RPMI8226 (cell line): ENCODE measurements at regions not wholly inside any gene's neighbourhood (a gene's known extent, or its start where the extent isn't known, plus 50 kb on each side); places are given as distances from the start of the nearest gene placed in this dataset.
"Not testable (repeated sequence)": the region's sequence is repeated elsewhere in the genome, so short reads cannot be mapped to it uniquely, and the experiment has no call there.

Experiments
- DNase-seq: peaks from one replicate; pipeline ENCODE4 v3.0.0-alpha.2; 2015

DNA sequence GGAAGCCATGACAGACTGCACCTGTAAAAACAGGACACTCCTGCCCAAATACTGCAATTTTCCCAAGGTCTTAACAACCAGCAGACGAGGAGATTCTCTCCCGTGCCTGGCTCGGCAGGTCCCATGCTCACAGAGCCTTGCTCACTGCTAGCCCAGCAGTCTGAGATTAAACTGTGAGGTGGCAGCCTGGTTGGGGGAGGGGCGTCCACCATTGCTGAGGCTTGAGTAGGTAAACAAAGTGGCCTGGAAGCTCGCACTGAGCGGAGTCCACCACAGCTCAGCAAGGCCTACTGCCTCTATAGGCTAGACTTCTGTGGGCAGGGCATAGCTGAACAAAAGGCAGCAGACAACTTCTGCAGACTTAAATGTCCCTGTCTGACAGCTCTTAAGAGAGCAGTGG is 80.3 kb downstream of the ANXA5 start:
- DNase-seq: not testable (repeated sequence)

DNA sequence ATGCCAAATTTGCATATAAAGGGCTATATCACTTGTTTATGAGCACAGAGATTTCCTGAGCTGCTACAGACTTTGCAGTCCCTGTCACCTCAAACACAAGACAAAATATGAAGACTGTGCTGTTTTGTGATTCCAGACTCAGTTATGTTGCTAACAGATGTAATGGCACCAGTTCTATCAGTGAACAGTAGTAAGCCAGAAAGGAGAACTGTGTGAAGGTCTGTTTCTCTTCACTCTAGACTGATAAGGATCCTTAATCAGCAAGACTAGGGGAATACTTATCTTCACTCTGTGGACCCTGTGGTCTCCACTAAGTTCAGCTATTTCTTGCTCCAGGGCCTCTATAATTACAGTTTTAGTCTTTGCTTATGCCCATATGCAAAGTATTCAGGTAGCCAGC is 82.7 kb downstream of the ANXA5 start:
- DNase-seq: no peak

DNA sequence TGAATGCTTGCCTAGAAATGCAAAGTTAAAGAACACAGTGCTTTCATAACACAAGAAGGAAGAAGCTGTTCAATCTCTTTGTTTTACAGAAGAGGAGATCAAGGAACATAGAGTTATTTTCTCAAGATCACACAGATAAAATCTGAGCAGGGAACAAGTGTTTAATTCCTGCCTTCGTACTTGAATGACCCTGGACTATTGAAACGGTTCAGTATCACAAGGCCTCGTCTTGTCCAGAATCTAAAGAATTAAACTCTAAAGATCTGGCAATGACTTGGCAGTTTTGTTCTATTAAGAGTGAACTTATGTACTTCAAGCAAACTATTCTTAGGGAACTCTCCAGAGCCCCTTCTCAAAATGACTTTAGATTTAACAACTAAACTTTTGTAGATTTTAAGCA is 97.7 kb downstream of the ANXA5 start:
- DNase-seq: no peak

DNA sequence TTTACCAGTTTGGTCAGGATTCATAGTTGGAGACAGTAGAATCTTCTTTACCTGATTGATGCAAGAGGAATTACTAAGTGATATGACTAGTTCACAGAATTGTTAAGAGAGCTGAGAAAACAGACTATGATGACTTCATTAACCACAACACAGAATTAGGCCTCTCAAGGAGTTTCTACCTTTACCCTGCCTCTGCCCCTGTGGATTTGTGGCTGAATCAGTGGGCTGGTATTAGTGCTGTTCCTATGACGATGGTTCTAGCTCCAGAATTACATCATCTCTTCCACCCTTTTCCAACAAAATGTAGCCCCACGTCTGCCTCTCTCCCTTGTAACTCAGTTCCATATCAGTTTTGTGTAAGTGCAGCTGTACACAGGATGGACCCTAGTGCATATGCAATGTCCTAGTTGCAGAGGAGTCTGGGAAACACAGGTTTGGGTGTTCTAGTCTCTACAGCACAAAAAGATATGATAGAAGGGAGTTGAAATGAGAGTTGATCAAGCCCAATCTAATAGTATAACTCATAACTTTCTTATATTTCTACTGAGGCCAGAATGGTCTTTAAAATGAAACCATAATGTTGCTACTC is 99.3 kb downstream of the ANXA5 start:
- DNase-seq: no peak

DNA sequence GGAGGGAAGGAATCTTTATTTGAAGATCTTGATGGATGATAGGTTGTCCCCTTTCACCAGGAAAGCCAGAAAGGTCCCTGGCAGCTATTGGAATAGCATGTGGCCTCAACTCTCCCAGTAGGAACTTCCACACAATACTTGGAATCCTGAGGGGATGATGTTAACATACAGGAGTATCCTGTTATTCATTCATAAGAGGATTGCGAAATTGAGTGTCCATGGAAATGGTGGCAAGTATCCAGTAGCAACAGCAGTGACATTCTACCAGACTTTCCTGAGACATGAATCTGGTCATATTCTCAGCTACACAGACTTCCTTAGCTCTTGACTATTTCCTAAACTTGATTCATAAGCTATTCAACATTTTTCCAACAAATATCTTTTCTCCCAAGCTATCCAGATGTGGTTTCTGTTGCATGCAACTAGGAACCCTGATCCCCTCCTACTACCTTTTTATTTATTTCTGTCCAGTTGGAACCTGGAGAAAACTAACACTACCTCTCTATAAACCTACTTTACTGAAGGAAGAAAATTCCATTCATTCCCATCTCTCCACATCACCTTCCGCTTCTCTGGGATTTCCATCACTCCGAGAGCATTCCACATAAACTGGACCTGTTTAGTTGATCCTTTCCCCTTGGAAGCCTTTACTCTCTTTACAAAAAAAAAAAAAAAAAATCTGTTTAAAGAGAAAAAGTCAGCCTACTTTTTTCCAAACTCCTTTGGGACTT is 101.8 kb downstream of the ANXA5 start:
- DNase-seq: no peak

DNA sequence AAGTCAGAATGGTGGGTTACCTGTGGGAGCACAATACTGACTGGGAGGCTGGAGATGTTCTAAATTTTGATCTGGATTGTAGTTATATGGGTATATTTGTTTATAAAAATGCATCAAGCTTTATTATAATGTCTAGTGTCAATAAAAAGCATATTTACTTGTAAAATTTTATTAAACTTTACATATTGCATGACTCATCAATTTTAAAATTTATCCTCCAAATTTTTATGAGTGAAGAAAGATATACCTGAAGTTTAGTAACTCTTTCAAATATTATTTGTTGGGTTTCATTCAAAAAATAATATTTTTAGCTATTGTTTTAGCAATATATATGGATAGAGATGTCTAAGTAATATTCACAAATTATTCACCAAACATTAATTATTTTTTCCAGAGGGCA is 103.0 kb downstream of the ANXA5 start:
- no peak for DNase-seq

DNA sequence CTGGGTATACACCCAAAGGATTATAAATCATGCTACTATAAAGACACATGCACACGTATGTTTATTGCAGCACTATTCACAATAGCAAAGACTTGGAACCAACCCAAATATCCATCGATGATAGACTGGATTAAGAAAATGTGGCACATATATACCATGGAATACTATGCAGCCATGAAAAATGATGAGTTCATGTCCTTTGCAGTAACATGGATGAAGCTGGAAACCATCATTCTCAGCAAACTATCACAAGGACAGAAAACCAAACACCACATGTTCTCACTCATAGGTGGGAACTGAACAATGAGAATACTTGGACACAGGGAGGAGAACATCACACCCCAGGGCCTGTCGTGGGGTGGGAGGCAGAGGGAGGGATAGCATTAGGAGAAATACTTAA is 104.5 kb downstream of the ANXA5 start:
- not testable (repeated sequence) for DNase-seq

DNA sequence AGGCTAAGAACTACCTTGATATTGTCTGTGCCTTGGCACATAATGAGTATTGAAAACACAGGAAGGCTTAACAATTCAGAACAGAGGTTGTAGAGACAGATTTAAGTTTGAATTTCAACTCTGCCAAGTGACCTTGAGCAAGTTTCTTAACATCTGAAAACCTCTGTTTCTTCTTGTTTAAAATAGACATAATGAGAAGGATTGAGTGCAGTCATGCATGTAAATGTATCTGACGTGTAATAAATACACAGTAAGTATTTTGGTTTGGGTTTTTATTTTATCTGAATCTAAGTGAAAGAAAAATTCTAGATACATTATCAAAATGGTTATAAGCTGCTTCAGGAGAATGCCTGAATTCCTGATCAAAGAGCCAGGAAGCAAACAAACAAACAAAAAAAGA is 111.9 kb downstream of the ANXA5 start:
- no peak for DNase-seq

DNA sequence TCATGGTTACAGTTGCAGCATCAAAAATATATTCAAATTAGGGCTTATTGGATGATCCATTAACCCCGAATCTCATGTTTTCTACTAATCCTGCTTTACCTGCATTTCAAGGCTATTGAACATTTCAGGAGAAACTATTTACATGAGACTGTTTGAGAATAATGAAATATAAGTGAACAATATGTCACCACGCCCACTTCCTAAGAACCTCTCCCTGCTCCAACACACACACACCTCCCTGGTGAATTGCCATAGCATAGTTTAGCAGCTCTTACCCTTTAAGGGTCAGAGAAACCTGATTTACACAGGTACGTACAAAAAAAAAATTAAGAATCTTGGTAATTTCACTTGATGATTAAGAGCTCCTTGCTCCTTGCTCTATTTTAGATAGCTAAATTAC is 113.4 kb downstream of the ANXA5 start:
- no peak for DNase-seq

DNA sequence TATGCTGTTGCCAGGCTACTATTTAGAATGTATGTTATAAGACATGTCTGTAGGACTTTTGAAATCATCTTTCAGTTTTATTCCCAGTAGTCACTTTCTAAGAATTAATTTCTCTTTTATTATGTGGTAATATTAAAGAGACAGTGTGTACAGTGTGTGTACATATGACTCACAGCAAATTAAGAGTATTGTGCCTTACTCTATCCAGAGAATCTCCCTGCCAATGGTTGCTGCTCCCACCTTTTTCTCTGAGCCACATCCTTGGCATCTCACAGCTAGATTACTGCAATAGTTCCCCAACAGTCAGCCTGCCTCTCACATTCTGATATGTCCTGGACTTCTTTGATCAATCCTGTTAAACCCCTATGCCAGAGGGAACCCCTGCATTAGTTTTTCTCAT is 114.5 kb downstream of the ANXA5 start:
- DNase-seq: no peak

DNA sequence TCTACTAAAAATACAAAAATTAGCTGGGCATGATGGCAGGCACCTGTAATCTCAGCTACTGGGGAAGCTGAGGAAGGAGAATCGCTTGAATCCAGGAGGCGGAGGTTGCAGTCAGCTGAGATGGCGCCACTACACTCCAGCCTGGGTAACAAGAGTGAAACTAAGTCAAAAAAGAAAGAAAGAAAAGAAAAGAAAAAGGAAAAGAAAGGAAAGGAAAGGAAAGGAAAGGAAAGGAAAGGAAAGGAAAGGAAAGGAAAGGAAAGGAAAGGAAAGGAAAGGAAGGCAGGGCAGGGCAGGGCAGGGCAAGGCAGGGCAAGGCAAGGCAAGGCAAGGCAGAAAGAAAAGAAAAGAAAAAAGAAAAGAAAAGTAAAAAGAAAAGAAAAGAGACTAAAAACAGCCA is 121.4 kb downstream of the ANXA5 start:
- DNase-seq: not testable (repeated sequence)

DNA sequence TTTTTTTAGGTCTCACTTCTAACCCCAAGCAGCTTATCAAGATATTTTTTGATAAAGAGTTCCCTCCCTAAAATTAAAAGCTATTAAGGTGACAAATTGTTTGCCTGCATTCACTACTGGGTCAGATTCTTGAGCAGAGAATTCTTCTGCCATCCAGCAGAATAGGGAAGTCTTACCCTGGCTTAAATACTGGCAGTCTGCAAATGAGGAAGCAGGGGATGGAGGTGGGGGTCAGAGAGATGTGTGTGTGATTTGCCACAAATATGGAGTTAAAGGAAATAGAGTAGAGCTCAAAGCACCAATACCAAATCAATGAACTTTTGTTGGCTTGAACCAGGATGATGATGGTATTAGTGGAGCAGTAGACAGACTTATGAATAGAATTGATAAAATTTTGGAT is 122.2 kb downstream of the ANXA5 start:
- no peak for DNase-seq

DNA sequence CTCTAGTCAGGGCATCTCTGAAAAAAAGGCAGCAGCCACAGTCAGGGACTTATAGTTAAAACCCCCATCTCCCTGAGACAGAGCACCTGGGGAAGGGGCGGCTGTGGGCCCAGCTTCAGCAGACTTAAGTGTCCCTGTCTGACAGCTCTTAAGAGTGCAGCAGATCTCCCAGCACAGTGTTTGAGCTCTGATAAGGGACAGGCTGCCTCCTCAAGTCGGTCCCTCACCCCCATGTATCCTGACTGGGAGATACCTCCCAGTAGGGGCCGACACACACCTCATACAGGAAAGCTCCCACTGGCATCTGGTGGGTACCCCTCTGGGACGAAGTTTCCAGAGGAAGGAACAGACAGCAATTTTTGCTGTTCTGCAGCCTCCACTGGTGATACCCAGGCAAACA is 129.0 kb downstream of the ANXA5 start:
- DNase-seq: no peak

DNA sequence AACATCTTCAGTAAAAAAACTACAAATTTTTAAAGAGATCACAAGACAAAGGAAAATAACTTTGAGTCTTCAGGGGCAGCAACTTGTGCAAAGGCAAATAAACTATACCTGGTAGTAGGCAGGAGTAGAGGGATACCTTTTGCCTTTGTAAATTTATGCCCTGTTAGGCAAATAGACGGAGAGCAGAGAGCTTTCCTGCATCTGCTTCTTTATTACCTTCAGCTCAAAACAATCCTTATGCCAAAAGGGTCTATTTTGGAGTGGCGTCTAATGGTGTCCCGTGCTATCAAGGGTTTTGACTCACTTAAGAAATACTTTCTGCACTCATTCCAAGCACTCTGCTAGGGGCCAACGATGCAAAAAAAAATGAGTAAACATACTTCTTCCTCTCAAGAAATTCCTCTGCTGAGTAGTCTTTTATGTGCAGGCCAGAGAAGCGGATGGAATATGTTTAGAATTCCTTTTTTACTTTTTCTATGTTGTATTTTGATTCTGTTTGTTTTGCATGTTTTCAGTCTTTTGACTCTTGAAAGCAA is 131.9 kb downstream of the ANXA5 start:
- no peak for DNase-seq

DNA sequence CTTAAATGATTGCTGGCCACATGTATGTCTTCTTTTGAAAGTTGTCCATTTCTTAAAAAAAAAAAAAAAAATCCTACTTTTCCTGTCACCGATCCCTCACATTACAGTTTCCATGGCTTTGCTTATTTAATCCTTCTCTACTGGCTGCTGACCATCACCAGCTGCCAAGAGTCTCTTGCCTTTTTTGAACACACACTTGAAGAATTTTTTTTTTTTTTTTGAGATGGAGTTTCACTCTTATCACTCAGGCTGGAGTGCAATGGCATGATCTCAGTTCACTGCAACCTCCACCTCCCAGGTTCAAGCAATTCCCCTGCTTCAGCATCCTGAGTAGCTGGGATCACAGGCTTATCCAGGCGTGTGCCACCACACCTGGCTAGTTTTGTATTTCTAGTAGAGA is 134.0 kb downstream of the ANXA5 start:
- no peak for DNase-seq

DNA sequence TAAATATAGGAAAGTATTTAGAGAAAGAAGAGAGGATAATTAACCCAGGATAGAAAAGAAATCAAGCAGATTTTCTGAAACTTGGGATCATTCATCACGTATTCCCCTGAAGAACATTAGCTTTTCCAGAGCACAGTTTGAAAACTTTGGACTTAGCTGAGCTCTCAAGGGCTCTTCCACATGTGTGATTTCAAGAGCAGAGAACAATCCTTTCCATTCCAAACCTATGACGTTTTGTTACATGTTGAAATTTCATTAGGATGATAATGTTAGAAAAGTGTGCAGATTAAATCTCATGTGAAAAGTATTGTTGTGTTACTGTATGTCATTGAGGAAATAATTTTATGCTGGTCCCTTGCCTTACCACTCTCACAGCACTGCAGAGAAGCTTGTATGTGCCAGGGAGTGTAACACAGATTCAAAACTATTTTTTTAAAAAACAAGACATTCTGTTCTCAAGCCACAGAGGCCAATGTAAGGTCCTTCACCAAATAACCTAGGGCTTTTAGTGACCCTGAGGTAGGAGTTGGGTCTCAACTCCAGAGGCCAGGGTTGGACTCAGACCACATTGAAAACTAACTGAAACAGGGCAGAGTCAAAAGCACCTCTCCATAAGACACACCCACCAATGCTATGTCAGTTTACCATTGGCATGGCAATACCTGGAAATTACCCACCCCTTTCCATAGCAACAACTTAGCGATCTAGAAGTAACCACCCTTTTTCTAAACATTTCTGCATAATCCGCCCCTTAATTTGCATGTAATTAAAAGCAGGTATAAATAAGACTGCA is 141.3 kb downstream of the ANXA5 start:
- DNase-seq: no peak

DNA sequence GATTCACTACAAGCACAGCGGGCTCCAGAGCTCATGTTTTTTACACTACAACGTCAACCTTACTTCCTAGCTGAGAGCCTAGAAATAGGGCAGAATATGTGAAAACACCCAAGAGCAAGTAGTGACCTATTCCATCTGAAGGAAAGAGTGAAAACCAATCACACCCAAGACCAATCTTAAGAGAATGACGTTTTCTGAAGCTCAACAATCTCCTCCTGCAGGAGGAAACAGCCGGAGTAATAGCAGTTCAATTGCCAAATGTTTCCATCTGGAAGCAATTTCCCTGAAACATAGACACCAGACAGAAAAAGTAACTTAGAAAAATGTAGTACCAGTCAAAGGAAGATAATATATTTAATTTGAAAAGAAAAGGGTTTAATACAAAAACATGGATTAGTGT is 142.4 kb downstream of the ANXA5 start:
- DNase-seq: no peak

DNA sequence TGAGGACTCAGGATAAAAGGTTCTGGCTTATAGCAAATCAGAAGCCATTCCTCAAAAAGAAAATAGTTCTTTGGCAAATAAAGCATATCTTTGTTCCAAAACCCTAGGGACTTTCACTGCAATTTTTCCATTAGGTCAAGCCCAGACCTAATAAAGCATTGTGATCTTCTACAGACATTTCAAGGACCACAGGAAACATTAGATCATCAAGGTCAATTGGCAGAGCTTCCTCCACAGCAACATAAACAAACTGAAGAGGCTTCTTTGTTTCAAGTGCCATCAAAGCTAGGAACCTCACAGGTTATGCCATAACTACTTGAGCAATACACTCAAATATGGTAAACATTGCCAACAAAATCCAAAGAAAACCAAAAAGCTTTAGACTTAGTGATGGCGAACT is 144.9 kb downstream of the ANXA5 start:
- DNase-seq: no peak

DNA sequence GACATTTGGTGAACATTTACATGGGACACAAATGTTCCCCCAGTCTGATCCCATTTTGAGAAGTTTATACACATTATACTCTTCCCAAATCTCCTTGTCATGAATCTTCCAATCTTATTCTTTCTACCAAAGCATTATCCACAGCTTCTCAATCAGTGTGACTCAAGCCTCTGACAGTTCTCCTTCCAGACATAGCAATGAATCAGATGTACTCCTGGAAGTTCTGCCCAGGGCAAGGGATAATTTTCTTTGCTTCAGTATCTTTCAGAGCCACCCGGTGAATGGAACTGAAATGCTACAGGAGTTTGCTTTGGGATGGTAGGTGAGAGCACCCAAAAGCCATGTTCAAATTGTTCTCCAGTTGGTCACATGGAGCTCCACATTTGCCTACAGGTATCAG is 145.5 kb downstream of the ANXA5 start:
- no peak for DNase-seq

DNA sequence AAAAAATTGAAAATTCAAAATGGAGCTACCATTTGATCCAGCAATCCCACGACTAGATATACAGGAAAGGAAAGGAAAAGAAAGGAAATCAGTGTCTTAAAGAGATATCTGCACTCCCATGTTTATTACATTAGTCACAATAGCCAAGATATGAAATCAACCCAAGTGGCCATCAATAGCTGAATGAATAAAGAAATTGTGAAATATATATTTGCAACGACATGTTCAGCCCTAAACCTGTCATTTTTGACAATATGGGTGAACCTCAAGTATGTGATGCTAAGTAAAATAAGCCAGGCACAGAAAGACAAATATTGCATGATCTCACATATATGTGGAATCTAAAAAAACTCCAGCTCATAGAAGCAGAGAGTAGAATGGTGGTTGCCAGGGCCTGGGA is 155.1 kb downstream of the ANXA5 start:
- DNase-seq: no peak

DNA sequence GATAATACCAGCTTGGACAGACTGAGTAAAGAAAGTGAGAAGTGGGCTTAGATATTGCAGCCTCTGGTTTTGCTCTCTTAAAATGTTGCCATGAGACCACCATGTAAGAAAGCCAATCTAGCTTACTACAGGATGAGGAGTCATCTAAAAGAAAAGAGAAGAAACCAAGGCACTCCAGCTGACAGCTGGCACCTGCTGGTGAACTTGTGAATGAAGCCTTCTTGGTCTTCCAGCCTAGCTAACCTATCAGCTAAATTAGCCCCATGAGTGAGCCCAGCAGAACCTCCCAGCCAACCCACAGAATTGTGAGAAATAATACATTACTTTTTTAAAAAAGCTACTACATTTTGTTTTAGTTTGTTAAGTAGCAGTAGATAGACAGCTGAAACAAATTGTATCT is 154.5 kb upstream of the QRFPR start:
- no peak for DNase-seq

DNA sequence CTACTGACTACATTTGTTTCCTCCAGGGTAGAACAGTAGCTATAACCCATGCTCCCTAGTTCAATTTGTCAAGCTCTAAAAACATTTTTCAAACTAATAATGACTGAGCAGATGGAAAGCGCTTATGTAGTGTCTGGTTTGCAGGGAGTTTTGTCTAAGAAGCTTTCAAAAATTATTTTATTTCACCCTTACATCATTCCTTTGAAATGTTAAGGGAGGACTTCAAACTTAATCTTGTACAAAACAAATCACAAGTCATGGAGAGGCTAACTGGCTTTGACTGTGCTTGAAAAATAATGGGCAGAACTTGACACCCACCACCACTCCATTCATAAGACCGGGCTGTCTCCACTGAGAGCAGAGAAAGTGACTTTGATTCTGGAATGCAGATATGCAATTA is 153.4 kb upstream of the QRFPR start:
- DNase-seq: no peak

DNA sequence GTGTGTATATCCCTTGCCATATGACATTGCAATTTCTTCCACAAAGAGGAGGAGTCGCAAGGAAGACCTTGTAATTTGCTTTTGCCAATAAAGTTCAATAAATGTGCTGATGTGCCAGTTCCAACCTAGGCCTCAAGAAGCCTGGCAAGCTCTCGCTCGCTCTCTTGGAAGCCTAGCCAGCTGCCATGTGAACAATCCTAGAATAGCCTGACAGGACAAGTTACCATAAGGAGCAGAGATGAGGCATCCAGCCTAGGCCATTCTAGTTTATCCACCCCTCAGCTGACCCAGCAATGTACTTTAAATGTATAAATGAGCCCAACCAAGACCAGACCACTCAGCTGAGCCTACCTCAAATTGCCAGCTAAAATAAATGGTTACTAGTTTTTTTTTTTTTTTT is 145.7 kb upstream of the QRFPR start:
- DNase-seq: no peak

DNA sequence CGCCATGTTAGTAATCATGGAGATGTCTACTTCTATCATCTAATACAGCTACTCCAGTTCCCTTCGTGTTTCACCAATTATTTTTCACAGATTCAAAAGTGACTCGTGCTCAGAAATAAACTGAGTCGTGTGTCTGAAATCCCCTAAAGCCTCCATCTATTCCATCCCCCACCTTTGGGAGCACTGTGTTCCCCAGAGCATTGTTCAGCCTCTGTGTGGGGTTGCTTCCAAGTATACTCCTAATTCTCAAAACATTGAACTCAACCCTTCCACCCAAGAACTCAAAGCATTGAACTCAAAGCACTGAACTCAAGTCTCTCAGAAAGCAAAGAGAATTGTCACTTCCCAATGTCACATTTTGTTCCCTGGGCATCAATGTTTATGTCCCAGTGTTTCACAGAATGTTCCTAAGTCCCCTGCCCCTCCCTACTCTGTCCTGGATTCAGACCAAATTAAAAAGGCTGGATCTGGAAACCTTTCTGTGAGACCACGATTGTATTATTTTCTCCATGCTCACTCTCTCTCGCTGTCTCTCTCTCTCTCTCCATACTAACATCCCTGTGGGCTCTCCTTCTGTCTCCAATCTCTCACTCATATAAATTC is 138.5 kb upstream of the QRFPR start:
- no peak for DNase-seq
